HG03039 (cell line): ENCODE measurements at regions not wholly inside any gene's neighbourhood (a gene's known extent, or its start where the extent isn't known, plus 50 kb on each side); places are given as distances from the start of the nearest gene placed in this dataset.
"Not testable (repeated sequence)": the region's sequence is repeated elsewhere in the genome, so short reads cannot be mapped to it uniquely, and the experiment has no call there.

Experiments used
- ATAC-seq: cut with Tn5 transposase; IDR thresholded peaks from one replicate; pipeline ENCODE4 v1.9.1; 2021; ENCODE audit warnings: mild to moderate bottlenecking, moderate library complexity; ENCODE audit not compliant: unreplicated experiment

- ATAC-seq: no peak
Measured at GRCh38 chr9:3773362-3774060, 247.7 kb upstream of the RFX3 start.

GRCh38 chr9:3769646-3770045 is 243.8 kb upstream of the RFX3 start:
- no peak for ATAC-seq

- no peak for ATAC-seq
Measured at GRCh38 chr9:3768712-3769457, 243.1 kb upstream of the RFX3 start.

- no peak for ATAC-seq
Measured at GRCh38 chr9:3768286-3768685, 242.5 kb upstream of the RFX3 start.

GRCh38 chr9:3762076-3762475 is 236.3 kb upstream of the RFX3 start:
- ATAC-seq: no peak

- no peak for ATAC-seq
Measured at GRCh38 chr9:3760031-3760430, 234.2 kb upstream of the RFX3 start.

- ATAC-seq: no peak
Measured at GRCh38 chr9:3758816-3759576, 233.2 kb upstream of the RFX3 start.

- no peak for ATAC-seq
Measured at GRCh38 chr9:3756071-3756470, 230.3 kb upstream of the RFX3 start.

- no peak for ATAC-seq
Measured at GRCh38 chr9:3751125-3751758, 225.4 kb upstream of the RFX3 start.

- ATAC-seq: no peak
Measured at GRCh38 chr9:3750321-3750720, 224.5 kb upstream of the RFX3 start.

- ATAC-seq: no peak
Measured at GRCh38 chr9:3746296-3747275, 220.8 kb upstream of the RFX3 start.

GRCh38 chr9:3743901-3744413 is 218.2 kb upstream of the RFX3 start:
- ATAC-seq: no peak

- no peak for ATAC-seq
Measured at GRCh38 chr9:3742586-3742985, 216.8 kb upstream of the RFX3 start.

GRCh38 chr9:3741729-3742128 is 215.9 kb upstream of the RFX3 start:
- no peak for ATAC-seq

GRCh38 chr9:3740690-3741419 is 215.1 kb upstream of the RFX3 start:
- ATAC-seq: no peak

- no peak for ATAC-seq
Measured at GRCh38 chr9:3736161-3736560, 210.4 kb upstream of the RFX3 start.

- ATAC-seq: no peak
Measured at GRCh38 chr9:3735251-3735650, 209.4 kb upstream of the RFX3 start.

GRCh38 chr9:3733527-3734262 is 207.9 kb upstream of the RFX3 start:
- not testable (repeated sequence) for ATAC-seq

- ATAC-seq: no peak
Measured at GRCh38 chr9:3733039-3733408, 207.2 kb upstream of the RFX3 start.
